OCI-LY3 (cell line): ENCODE measurements at regions not wholly inside any gene's neighbourhood (a gene's known extent, or its start where the extent isn't known, plus 50 kb on each side); places are given as distances from the start of the nearest gene placed in this dataset.

Experiments
- H2AFZ ChIP-seq: fragments of 200-600, 300-600 bp; shearing (Covaris generic); 2 replicates; pipeline ENCODE4 v1.6.0; 2014; ENCODE audit warnings: antibody characterized with exemption, low read depth, low read length
- H3K27ac ChIP-seq: fragments of 200-600, 300-600 bp; sonication (generic); 2 replicates; pipeline ENCODE4 v1.5.1; 2014; ENCODE audit warnings: mild to moderate bottlenecking, low read length, moderate library complexity, mixed read lengths
- H3K27me3 ChIP-seq: fragments of 200-600, 300-600 bp; sonication (generic); 2 replicates; pipeline ENCODE4 v1.6.1; 2014; ENCODE audit warnings: low read depth, low read length, mixed read lengths
- H3K36me3 ChIP-seq: fragments of 200-600, 300-600 bp; sonication (generic); replicated peaks from 2 replicates; pipeline ENCODE3; 2014; ENCODE audit warnings: low read depth, low read length, mixed read lengths
- H3K4me1 ChIP-seq: fragments of 300-600, 200-600 bp; sonication (generic); 2 replicates; pipeline ENCODE4 v1.6.1; 2014; ENCODE audit warnings: low read length, mixed read lengths
- H3K4me2 ChIP-seq: fragments of 200-600, 300-600 bp; sonication (generic); 2 replicates; pipeline ENCODE4 v1.6.1; 2014; ENCODE audit warnings: low read length, mixed read lengths
- H3K4me3 ChIP-seq: fragments of 300-600, 200-600 bp; sonication (generic); 2 replicates; pipeline ENCODE4 v1.5.1; 2014; ENCODE audit warnings: antibody characterized with exemption, mild to moderate bottlenecking, low read length, moderate library complexity
- H3K79me2 ChIP-seq: fragments of 300-600, 200-600 bp; shearing (Covaris generic); 2 replicates; pipeline ENCODE4 v1.6.1; 2014; ENCODE audit warnings: mild to moderate bottlenecking, low read length, mixed read lengths
- H3K9ac ChIP-seq: fragments of 300-600, 200-600 bp; shearing (Covaris generic); 2 replicates; pipeline ENCODE4 v1.6.0; 2014; ENCODE audit warnings: mild to moderate bottlenecking, low read length, moderate library complexity
- H3K9me3 ChIP-seq: fragments of 200-600, 300-600 bp; shearing (Covaris generic); 2 replicates; pipeline ENCODE4 v1.6.1; 2014; ENCODE audit warnings: low read length, mixed read lengths; ENCODE audit not compliant: insufficient read depth
- H4K20me1 ChIP-seq: fragments of 200-600, 300-600 bp; sonication (generic); 2 replicates; pipeline ENCODE4 v1.6.1; 2016; ENCODE audit warnings: low read length, mixed read lengths; ENCODE audit not compliant: insufficient read depth
- CTCF ChIP-seq: fragments of 200-600, 300-600 bp; sonication (generic); IDR thresholded peaks from 2 replicates; pipeline ENCODE4 v1.5.1; 2014; ENCODE audit warnings: antibody characterized with exemption, low read length, low read depth
- EZH2phosphoT487 ChIP-seq: fragments of 200-600 bp; shearing (Covaris generic); IDR thresholded peaks from 2 replicates; pipeline ENCODE4 v1.6.1; 2018; ENCODE audit warnings: antibody characterized with exemption, mixed run types, low read depth

DNA sequence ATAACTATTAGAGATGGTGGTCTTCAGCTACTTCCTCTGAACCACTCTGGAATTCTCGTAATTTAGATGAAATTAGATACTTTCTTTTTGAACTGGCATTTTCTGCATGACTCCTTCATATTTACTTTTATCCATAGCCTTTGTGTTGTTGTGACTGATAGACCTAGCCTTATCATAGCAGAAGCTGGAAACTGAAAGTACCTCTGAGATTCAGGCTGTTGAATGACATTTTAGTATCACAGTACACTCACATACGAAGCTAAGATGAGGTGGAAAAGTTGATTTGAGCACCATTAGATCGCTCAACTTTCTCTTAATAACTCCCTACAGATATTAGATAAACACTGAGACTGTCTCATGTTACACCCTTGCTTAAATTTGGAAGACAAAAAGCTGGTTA lies 525.1 kb upstream of the FBXO33 start:
- peaks cover 8% of the 10 kb centered on the region; the same call in 1 of the 2 replicates for H3K4me1 ChIP-seq
- peak overlapping the region; percentile 51 for H3K4me2 ChIP-seq
- H3K9me3 ChIP-seq: no peaks in the 10 kb centered on the region
- H3K4me3 ChIP-seq: no peak overlapping the region
- H2AFZ ChIP-seq: peak overlapping the region; percentile 64; the same call in 1 of the 2 replicates
- TF ChIP-seq EZH2phosphoT487 (no peak), CTCF (no peak)
- H3K9ac ChIP-seq: no peak overlapping the region
- H4K20me1 ChIP-seq: no peaks in the 10 kb centered on the region
- H3K27ac ChIP-seq: no peak overlapping the region
- peaks cover 12% of the 10 kb centered on the region; the same call in 1 of the 2 replicates for H3K27me3 ChIP-seq
- H3K79me2 ChIP-seq: no peaks in the 10 kb centered on the region
- H3K36me3 ChIP-seq: no peaks in the 10 kb centered on the region

GRCh38 chr14:39956372-39956771 lies 524.1 kb upstream of the FBXO33 start:
- no peaks in the 10 kb centered on the region for H3K9me3 ChIP-seq
- H3K4me1 ChIP-seq: peaks cover 8% of the 10 kb centered on the region; the same call in 1 of the 2 replicates
- H3K9ac ChIP-seq: no peak overlapping the region
- no peak overlapping the region for H3K4me3 ChIP-seq
- H2AFZ ChIP-seq: no peak overlapping the region
- H4K20me1 ChIP-seq: no peaks in the 10 kb centered on the region
- no peaks in the 10 kb centered on the region for H3K36me3 ChIP-seq
- no peak for TF ChIP-seq EZH2phosphoT487
- TF ChIP-seq CTCF: peak; percentile 67
- H3K4me2 ChIP-seq: no peak overlapping the region
- H3K27me3 ChIP-seq: peaks cover 12% of the 10 kb centered on the region; the same call in 1 of the 2 replicates
- no peaks in the 10 kb centered on the region for H3K79me2 ChIP-seq
- no peak overlapping the region for H3K27ac ChIP-seq

DNA sequence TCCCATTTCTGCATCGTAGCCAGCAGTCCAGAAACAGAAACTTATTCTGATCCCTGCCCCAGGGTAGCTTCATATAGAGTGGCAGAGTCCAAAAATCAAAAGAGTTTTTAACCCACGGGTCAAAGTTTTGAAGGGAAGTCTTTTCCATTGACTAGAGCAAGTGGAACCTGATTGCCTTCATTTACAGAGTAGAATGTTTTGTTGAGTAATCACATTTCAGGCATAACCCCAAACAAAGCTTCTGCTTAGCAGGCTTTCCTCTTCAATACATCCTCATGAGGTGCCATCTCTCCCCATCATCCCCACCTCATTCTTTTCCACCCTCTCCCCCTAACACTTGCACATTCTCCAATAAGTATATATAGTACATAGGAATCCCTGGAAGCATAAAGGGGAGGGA lies 516.0 kb upstream of the FBXO33 start:
- Histone ChIP-seq H3K36me3 (no peaks in the 10 kb centered on the region), H3K4me2 (no peak overlapping the region), H4K20me1 (no peaks in the 10 kb centered on the region), H3K79me2 (no peaks in the 10 kb centered on the region), H3K4me1 (no peaks in the 10 kb centered on the region), H2AFZ (no peak overlapping the region), H3K9ac (no peak overlapping the region), H3K27me3 (no peaks in the 10 kb centered on the region), H3K9me3 (no peaks in the 10 kb centered on the region), H3K4me3 (no peak overlapping the region), H3K27ac (no peak overlapping the region)
- no peak for TF ChIP-seq EZH2phosphoT487
- TF ChIP-seq CTCF: no peak

DNA sequence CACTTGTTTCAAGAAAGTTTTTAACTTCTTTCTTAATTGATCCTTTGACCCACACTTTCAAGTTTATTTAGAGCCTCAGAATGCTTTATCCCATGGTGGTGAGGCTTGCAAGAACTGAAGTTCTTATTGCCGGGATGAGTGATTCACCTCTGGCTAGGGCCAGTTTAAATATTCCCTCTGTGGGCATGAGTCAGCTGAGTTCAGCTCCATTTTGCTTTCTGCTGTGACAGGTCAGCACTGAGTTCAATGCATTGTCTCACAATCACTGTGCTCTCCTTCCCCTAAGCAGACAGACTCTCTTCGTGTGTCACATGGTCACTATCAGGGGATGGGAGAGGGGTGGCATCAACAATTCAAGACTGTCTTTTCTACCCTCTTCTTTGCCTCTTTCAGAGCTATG lies 514.6 kb upstream of the FBXO33 start:
- Histone ChIP-seq H3K36me3 (no peaks in the 10 kb centered on the region), H3K27me3 (no peaks in the 10 kb centered on the region), H3K4me2 (no peak overlapping the region), H3K4me1 (no peaks in the 10 kb centered on the region), H2AFZ (no peak overlapping the region), H3K4me3 (no peak overlapping the region), H3K9me3 (no peaks in the 10 kb centered on the region), H3K27ac (no peak overlapping the region), H4K20me1 (no peaks in the 10 kb centered on the region), H3K79me2 (no peaks in the 10 kb centered on the region), H3K9ac (no peak overlapping the region)
- TF ChIP-seq CTCF (no peak), EZH2phosphoT487 (no peak)
